Naive thymus-derived CD4-positive, alpha-beta T cell (primary cell): ENCODE measurements at regions not wholly inside any gene's neighbourhood (a gene's known extent, or its start where the extent isn't known, plus 50 kb on each side); places are given as distances from the start of the nearest gene placed in this dataset.

ENCODE experiments used
- ATAC-seq: fragments of 150-1000 bp; cut with Tn5 transposase; 2 replicates; pipeline ENCODE4 v1.10.0; 2021; ENCODE audit warnings: mild to moderate bottlenecking, moderate library complexity
- CTCF ChIA-PET: fragments of 350-600 bp; sonication (Branson Sonifier 250); formaldehyde crosslinking; loops from one replicate; lab custom pipeline; 2021; ENCODE audit warnings: antibody characterized with exemption; lab: Charles Lee
- POLR2A ChIA-PET: fragments of 350-600 bp; sonication (Branson Sonifier 250); formaldehyde crosslinking; loops from one replicate; lab custom pipeline; 2021; ENCODE audit warnings: antibody characterized with exemption, inconsistent platforms; lab: Charles Lee
- DNase-seq, 9 donors: peaks; one replicate each; pipeline versions ENCODE4 v3.0.0 to v3.0.0-alpha.2; 2020 to 2022; ENCODE audit warnings: mixed read lengths in 1 of 9
- H3K27ac ChIP-seq: one replicate; pipeline ENCODE4 v1.7.0; 2013; ENCODE audit warnings: mild to moderate bottlenecking, low read depth, low read length, moderate library complexity
- H3K27me3 ChIP-seq, 2 donors: one replicate each; pipeline ENCODE4 v1.7.0; 2013; ENCODE audit warnings: low read length in 2 of 2, mild to moderate bottlenecking in 2 of 2, moderate library complexity in 2 of 2; ENCODE audit not compliant: control insufficient read depth in 2 of 2, insufficient read depth in 2 of 2
- H3K36me3 ChIP-seq, 3 experiments: 1 replicate in 2 of 3; 2 replicates in 1 of 3; pipeline ENCODE4 v1.7.0; 2013; ENCODE audit warnings: low read length in 3 of 3, mild to moderate bottlenecking in 3 of 3, moderate library complexity in 1 of 3; ENCODE audit not compliant: insufficient read depth in 3 of 3, control insufficient read depth in 2 of 3
- H3K4me1 ChIP-seq, 2 donors: one replicate each; pipeline ENCODE4 v1.7.0; 2013; ENCODE audit warnings: low read length in 2 of 2, mild to moderate bottlenecking in 2 of 2, moderate library complexity in 1 of 2; ENCODE audit not compliant: control insufficient read depth in 2 of 2, insufficient read depth in 2 of 2
- H3K4me3 ChIP-seq: 2 replicates; pipeline ENCODE4 v1.7.0; 2013; ENCODE audit warnings: mild to moderate bottlenecking, low read length
- H3K9me3 ChIP-seq, 3 experiments: 1 replicate in 2 of 3; 2 replicates in 1 of 3; pipeline ENCODE4 v1.7.0; 2013; ENCODE audit warnings: low read length in 3 of 3; ENCODE audit not compliant: control insufficient read depth in 2 of 3
- H3K27ac Mint-ChIP-seq, 9 donors: one replicate each; pipeline ENCODE4 v1.8.0; 2020 to 2022; ENCODE audit warnings: mixed read lengths in 9 of 9, mild to moderate bottlenecking in 8 of 9, moderate library complexity in 5 of 9, inconsistent platforms in 2 of 9
- H3K27me3 Mint-ChIP-seq, 5 donors: one replicate each; pipeline ENCODE4 v1.8.0; 2021 to 2022; ENCODE audit warnings: mixed read lengths in 5 of 5, mild to moderate bottlenecking in 1 of 5
- H3K36me3 Mint-ChIP-seq, 5 donors: one replicate each; pipeline ENCODE4 v1.8.0; 2020 to 2022; ENCODE audit warnings: mixed read lengths in 5 of 5, mild to moderate bottlenecking in 3 of 5, inconsistent platforms in 1 of 5
- H3K4me1 Mint-ChIP-seq, 7 donors: one replicate each; pipeline ENCODE4 v1.8.0; 2020 to 2022; ENCODE audit warnings: mixed read lengths in 7 of 7, mild to moderate bottlenecking in 3 of 7, inconsistent platforms in 1 of 7
- H3K4me3 Mint-ChIP-seq, 10 donors: one replicate each; pipeline ENCODE4 v1.8.0; 2020 to 2022; ENCODE audit warnings: mild to moderate bottlenecking in 10 of 10, mixed read lengths in 10 of 10, moderate library complexity in 6 of 10, inconsistent platforms in 2 of 10
- H3K9me3 Mint-ChIP-seq, 11 donors: one replicate each; pipeline ENCODE4 v1.8.0; 2020 to 2022; ENCODE audit warnings: mixed read lengths in 11 of 11, mild to moderate bottlenecking in 4 of 11, inconsistent platforms in 1 of 11, moderate library complexity in 1 of 11
- intact Hi-C, 2 donors: fragments of 100-400 bp; cut with micrococcal nuclease; formaldehyde crosslinking; loops; one replicate each; pipeline ENCODE4 v1.15.1; 2023

DNA sequence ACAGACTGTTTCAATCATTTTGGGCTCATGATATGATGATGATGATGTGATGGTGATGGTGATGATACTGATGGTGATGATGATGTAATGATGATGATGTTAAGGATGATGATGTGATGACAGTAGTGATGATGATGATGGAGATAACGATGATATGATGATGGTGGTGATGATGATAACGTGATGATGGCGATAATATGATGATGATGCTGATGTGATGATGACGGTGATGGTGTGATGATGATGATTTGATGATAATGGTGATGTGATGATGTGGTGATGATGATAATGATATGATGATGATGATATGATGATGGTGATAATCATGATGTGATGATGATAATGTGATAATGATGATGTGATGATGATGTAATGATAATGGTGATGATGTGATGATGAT lies 612.6 kb downstream of the AACS start:
- Mint-ChIP-seq H3K27ac (no peak overlapping the region), H3K9me3 (peaks cover 0 to 4% (median 0%) of the 10 kb centered on the region in 11 donors), H3K36me3 (no peaks in the 10 kb centered on the region), H3K4me3 (no peak overlapping the region), H3K4me1 (no peaks in the 10 kb centered on the region), H3K27me3 (no peaks in the 10 kb centered on the region)
- ATAC-seq, result no peak
- Histone ChIP-seq H3K27ac (no peak overlapping the region), H3K36me3 (no peaks in the 10 kb centered on the region), H3K9me3 (no peaks in the 10 kb centered on the region), H3K4me3 (no peak overlapping the region), H3K27me3 (no peaks in the 10 kb centered on the region), H3K4me1 (no peaks in the 10 kb centered on the region)
- ChIA-PET POLR2A (interaction anchor here (0.7 kb wide), 1 partner anchor 88 kb away, joined by 3 read pairs; no protein-coding TSS in a partner anchor), CTCF (no interaction called here)
- intact Hi-C loops, result no loop called here
- DNase-seq, result no peak

GRCh38 chr12:125678589-125678993 lies 613.4 kb downstream of the AACS start:
- no peak for DNase-seq
- POLR2A ChIA-PET, result no interaction called here
- intact Hi-C loops, result no loop called here
- H3K36me3 ChIP-seq, result no peaks in the 10 kb centered on the region
- no peak overlapping the region for H3K4me3 ChIP-seq
- no peak overlapping the region for H3K27ac Mint-ChIP-seq
- no peaks in the 10 kb centered on the region for H3K9me3 ChIP-seq
- no peak overlapping the region for H3K27ac ChIP-seq
- no peaks in the 10 kb centered on the region for H3K27me3 ChIP-seq
- H3K9me3 Mint-ChIP-seq, result peaks cover 0 to 4% (median 0%) of the 10 kb centered on the region in 11 donors
- no peak for ATAC-seq
- H3K4me1 ChIP-seq, result no peaks in the 10 kb centered on the region
- CTCF ChIA-PET, result no interaction called here
- no peaks in the 10 kb centered on the region for H3K36me3 Mint-ChIP-seq
- no peak overlapping the region for H3K4me3 Mint-ChIP-seq
- H3K4me1 Mint-ChIP-seq, result no peaks in the 10 kb centered on the region
- H3K27me3 Mint-ChIP-seq, result no peaks in the 10 kb centered on the region

DNA sequence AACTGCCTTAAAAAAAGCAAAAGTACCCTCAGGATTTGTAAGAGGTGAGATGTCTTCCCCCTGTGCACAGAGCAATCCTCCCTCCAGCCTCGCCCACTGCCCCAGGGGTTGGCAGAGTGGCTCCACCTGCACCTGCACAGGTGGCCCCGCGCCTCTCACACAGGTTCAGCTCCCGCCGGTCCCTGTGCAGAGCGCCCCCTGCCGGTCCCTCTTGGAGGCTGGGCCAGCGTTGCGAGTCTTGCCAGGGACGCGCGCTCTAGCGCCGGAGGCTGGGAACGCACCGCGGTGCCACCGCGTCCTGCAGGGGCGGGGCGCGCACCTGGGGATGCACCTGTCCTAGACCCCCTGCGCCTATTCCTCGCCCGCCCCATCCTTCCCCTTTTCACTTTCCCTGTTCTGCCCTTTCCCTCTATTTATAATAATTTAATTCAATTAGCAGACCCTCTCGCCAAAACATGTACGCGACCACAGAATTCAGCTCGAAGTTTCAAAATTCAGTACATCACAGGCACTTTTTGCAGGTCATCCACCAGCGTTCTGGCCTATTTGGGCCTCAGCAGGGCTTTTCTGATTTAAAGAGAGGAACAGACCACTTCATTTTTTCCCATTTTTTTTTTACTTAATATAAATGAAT lies 618.6 kb downstream of the AACS start:
- Mint-ChIP-seq H3K9me3 (peaks cover 0 to 7% (median 2%) of the 10 kb centered on the region in 11 donors), H3K27ac (no peak overlapping the region), H3K4me1 (no peaks in the 10 kb centered on the region), H3K36me3 (peaks cover 0 to 4% (median 0%) of the 10 kb centered on the region in 5 donors), H3K4me3 (no peak overlapping the region), H3K27me3 (peaks cover 0 to 20% (median 7%) of the 10 kb centered on the region in 5 donors)
- intact Hi-C loops, result no loop called here
- Histone ChIP-seq H3K4me3 (no peak overlapping the region), H3K36me3 (no peaks in the 10 kb centered on the region), H3K9me3 (no peaks in the 10 kb centered on the region), H3K27me3 (no peaks in the 10 kb centered on the region), H3K4me1 (no peaks in the 10 kb centered on the region), H3K27ac (no peak overlapping the region)
- DNase-seq, result peak in 1 of 9 donors; percentile 50
- ChIA-PET CTCF (no interaction called here), POLR2A (no interaction called here)
- no peak for ATAC-seq

- H3K4me1 ChIP-seq, result no peaks in the 10 kb centered on the region
- intact Hi-C loops, result no loop called here
- no peak for DNase-seq
- H3K27ac Mint-ChIP-seq, result peak overlapping the region in 1 of 9 donors; percentile 62
- H3K9me3 ChIP-seq, result no peaks in the 10 kb centered on the region
- ChIA-PET CTCF (no interaction called here), POLR2A (no interaction called here)
- no peak overlapping the region for H3K4me3 Mint-ChIP-seq
- no peaks in the 10 kb centered on the region for H3K36me3 ChIP-seq
- H3K27me3 ChIP-seq, result no peaks in the 10 kb centered on the region
- H3K27ac ChIP-seq, result no peak overlapping the region
- peaks cover 0 to 20% (median 7%) of the 10 kb centered on the region in 5 donors for H3K27me3 Mint-ChIP-seq
- peaks cover 0 to 7% (median 2%) of the 10 kb centered on the region in 11 donors for H3K9me3 Mint-ChIP-seq
- H3K4me1 Mint-ChIP-seq, result no peaks in the 10 kb centered on the region
- peaks cover 0 to 4% (median 0%) of the 10 kb centered on the region in 5 donors for H3K36me3 Mint-ChIP-seq
- no peak overlapping the region for H3K4me3 ChIP-seq
- ATAC-seq, result no peak
Measured at GRCh38 chr12:125684968-125685790, 619.9 kb downstream of the AACS start.

GRCh38 chr12:125685915-125686314 lies 620.7 kb downstream of the AACS start:
- no peaks in the 10 kb centered on the region for H3K36me3 ChIP-seq
- H3K9me3 ChIP-seq, result no peaks in the 10 kb centered on the region
- Mint-ChIP-seq H3K36me3 (peaks cover 0 to 4% (median 0%) of the 10 kb centered on the region in 5 donors), H3K4me3 (no peak overlapping the region), H3K9me3 (peaks cover 0 to 5% (median 2%) of the 10 kb centered on the region in 11 donors), H3K4me1 (no peaks in the 10 kb centered on the region), H3K27ac (no peak overlapping the region), H3K27me3 (peaks cover 0 to 20% (median 7%) of the 10 kb centered on the region in 5 donors)
- DNase-seq (no peak), ATAC-seq (no peak)
- H3K4me1 ChIP-seq, result no peaks in the 10 kb centered on the region
- H3K4me3 ChIP-seq, result no peak overlapping the region
- no peak overlapping the region for H3K27ac ChIP-seq
- intact Hi-C loops, result no loop called here
- ChIA-PET POLR2A (no interaction called here), CTCF (no interaction called here)
- H3K27me3 ChIP-seq, result no peaks in the 10 kb centered on the region

- no peak overlapping the region for H3K4me3 Mint-ChIP-seq
- intact Hi-C loops, result no loop called here
- DNase-seq, result no peak
- H3K27ac Mint-ChIP-seq, result no peak overlapping the region
- Histone ChIP-seq H3K4me3 (no peak overlapping the region), H3K27ac (no peak overlapping the region), H3K27me3 (no peaks in the 10 kb centered on the region), H3K9me3 (no peaks in the 10 kb centered on the region), H3K4me1 (no peaks in the 10 kb centered on the region), H3K36me3 (no peaks in the 10 kb centered on the region)
- CTCF ChIA-PET, result no interaction called here
- POLR2A ChIA-PET, result no interaction called here
- no peak for ATAC-seq
- peaks cover 0 to 4% (median 2%) of the 10 kb centered on the region in 11 donors for H3K9me3 Mint-ChIP-seq
- H3K36me3 Mint-ChIP-seq, result peaks cover 0 to 4% (median 0%) of the 10 kb centered on the region in 5 donors
- H3K27me3 Mint-ChIP-seq, result peaks cover 0 to 20% (median 7%) of the 10 kb centered on the region in 5 donors
- H3K4me1 Mint-ChIP-seq, result no peaks in the 10 kb centered on the region
Measured at GRCh38 chr12:125687403-125687802, 622.2 kb downstream of the AACS start.
